Muscle of back (tissue), 3 donors: ENCODE measurements at regions not wholly inside any gene's neighbourhood (a gene's known extent, or its start where the extent isn't known, plus 50 kb on each side); places are given as distances from the start of the nearest gene placed in this dataset.
A peak's percentile ranks its signal among the peaks of the same experiment; 100 is the strongest.
"Not testable (repeated sequence)": the region's sequence is repeated elsewhere in the genome, so short reads cannot be mapped to it uniquely, and the experiment has no call there.

Experiments
- DNase-seq, 3 donors: peaks; one replicate each; pipeline versions ENCODE4 v3.0.0 to v3.0.0-alpha.2; 2013

DNA sequence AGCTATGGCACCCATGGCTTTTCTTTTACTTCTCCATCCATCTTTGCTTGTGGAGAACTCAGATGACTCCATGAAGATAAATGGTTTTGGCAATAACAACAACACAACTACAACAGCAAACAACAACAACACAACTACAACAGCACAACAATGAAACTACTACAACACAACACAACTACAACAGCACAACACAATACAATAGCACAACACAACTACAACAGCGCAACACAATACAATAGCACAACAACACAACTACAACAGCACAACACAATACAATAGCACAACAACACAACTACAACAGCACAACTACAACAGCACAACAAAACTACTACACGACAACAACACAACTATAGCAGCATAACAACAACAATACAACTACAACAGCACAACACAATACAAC is 569.4 kb downstream of the TOX3 start:
- not testable (repeated sequence) for DNase-seq

- no peak for DNase-seq
Observed at GRCh38 chr16:51971184-51971583, 575.8 kb downstream of the TOX3 start.

DNA sequence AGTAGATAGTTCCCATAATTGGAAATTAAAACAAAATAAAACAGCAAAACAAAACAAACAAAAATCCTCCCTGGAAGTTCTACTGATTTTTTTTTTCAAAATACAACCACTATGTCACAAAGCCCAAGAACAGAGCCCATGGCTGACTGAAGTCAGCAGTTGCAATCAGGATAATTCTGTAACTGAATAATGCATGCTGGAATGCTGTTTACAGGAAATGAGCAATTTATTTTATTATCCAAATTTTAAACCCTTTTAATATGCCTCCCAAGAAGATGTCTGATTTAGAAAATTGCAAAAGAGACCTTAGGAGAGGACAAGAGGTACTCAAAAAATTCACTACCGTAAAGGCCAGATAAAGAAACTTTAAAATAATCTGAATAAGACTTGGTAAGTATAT is 578.2 kb downstream of the TOX3 start:
- no peak for DNase-seq

GRCh38 chr16:51967646-51968045 is 579.3 kb downstream of the TOX3 start:
- no peak for DNase-seq

DNA sequence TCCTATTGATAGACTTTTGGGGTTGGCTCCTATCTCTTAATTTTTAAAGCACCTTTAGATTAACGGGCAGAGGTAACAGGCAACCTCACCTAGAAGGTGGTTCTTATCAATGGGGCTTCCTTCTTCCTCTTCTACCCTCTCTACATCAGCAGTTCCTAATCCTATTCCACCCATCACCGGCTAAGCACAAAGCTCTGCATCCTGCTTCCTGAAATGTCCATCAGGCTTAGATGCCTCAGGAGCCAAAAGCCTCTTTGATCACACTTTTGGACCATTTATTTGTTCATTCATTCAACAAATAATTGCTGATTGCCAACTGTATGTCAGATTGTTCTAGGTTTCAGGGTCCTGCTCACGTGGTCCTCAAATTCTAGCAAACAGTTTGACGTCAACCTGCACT is 586.0 kb downstream of the TOX3 start:
- DNase-seq = no peak

DNA sequence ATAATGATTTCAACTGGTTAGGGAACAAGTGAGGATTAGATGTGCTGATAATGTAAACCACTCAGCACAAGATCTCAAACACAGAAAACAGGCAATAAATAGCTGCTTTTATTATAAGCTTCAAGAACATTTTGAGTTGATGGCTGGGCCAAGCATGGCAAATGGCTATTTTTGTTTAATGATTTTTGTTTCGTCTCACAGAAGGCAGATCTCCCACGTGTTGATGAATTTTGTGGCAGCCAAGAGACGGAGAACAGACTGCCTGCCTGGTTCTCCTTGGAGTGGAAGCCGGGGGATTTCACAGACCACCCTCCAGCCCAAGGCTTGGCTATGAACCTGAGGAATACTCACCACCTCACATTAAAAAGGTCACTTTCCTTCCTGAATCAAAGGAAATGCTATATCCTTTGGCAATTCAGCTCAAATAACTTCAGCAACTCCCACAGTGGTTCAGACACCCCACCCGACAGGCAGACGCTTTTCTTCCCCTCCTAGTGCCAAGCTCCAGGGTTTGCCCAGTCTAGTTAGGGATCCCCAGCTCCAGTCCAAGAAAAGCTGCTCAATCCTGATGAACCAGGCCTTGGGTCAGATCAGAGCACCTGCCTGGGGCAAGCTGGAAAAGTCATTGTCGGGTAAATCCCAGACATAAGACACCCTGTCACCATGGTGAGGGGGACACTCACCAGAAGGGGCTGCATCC is 593.5 kb downstream of the TOX3 start:
- DNase-seq = no peak

- DNase-seq = no peak
Observed at GRCh38 chr16:51952500-51952899, 594.4 kb downstream of the TOX3 start.

DNA sequence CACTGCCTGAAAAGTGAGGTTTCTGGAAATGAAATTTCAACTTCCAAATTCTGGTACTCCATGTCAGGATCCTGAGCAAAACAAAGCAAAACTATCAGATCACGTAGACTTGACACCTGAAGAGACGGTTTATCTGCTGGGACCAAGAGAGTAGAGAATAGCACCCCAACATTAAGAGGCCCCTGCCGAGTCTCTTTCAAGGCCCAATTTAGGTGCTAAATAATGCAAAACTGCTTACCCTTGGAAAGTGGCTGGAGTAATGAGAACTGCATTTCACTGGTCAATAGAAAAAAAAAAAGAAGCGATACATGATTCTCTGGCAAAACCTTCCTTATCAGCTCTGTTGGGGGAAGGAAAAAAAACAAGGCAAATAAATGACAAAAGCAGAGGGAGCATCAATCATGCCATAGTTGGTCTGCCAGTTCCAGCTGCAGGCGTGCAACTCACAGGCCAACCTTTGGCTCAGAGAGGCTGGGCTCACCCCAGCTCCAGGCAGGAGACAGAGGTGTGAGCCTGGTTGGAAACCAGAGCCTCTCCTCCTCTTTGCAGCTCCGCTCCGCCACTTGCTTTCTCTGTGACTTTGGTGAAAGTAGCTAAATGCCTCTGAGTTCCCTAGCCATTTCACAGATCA is 595.2 kb downstream of the TOX3 start:
- no peak for DNase-seq

GRCh38 chr16:51950118-51950780 is 596.7 kb downstream of the TOX3 start:
- no peak for DNase-seq

DNA sequence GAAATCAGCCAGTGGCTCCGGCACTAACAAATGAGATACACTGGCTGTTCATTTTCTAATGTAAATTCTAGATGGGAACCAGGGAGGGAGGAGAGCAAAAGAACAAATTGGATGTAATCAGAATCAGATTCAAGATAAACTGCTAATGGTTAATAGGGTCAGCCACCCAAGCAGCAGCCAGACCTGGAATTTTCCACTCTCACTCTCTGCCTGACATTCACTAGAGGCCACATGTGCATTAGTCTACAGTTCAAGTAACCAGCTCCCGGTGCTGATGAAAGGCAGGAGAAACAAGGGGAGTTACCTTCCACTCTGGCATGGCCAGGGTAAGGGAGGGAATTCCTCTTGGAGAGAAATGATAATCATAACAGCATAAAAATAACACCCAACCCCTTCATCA is 597.7 kb downstream of the TOX3 start:
- no peak for DNase-seq

GRCh38 chr16:51941412-51941811 is 605.5 kb downstream of the TOX3 start:
- no peak for DNase-seq

DNA sequence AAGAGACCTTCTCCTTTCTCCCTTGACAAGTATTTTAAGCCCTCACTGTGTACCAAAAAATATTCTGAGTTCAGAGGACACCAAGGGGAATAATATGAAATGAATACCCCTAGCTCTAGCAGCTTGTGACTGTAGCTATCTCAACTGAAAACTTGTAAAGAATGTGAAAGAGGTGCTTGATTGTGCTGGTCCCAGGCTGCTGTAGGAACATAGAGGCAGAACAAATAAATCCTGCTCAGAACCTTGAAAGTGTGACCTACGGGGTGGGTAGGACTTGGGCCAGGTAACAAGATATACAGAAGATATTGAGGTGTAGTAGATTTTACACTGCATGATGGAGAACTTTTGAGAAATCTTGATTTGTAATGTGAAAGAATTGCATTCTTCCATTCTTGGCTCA is 606.8 kb downstream of the TOX3 start:
- no peak for DNase-seq

- DNase-seq = peak in 1 of 3 donors; percentile 4
Observed at GRCh38 chr16:51939378-51939871, 607.5 kb downstream of the TOX3 start.

GRCh38 chr16:51938861-51939260 is 608.1 kb downstream of the TOX3 start:
- peak in 1 of 3 donors; percentile 6 for DNase-seq

DNA sequence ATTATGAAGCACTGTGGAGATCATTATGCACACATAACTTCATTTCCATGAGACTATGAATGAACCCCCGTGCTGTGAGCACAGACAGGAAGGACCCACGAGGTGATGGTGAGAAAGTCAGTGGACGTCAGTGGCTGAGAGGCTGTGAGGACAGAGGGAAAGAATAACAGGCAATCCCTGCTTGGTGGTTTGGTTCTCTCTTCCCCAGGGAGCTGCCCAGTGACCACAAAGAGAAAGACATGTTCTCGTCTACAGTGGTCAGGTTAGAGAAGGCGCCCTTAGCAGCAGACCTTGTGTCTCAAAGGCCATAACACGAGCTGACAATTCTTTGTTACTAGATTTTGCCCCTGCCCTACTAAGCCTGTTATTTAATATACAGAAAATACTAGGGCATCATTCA is 609.2 kb downstream of the TOX3 start:
- DNase-seq = no peak

GRCh38 chr16:51936846-51937245 is 610.1 kb downstream of the TOX3 start:
- no peak for DNase-seq

GRCh38 chr16:51932317-51932716 is 614.6 kb downstream of the TOX3 start:
- no peak for DNase-seq

DNA sequence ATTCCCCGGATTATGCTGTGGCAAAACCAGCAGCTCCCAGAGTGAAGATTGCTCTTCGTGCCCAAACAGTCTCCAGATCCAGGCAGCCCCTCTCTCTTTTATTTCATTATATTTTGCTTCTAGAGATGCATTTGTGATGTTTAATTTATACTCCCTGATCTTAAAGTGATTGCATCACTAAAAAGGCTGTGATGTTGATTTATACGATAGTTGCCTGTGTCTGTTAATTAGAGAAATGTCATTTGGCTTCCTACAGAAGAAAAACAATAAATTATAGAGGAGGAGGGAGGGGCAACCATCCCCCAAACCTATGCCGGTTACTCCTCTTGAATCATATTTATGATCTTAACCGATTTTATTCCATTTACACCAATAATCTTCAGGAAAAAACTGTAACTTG is 615.3 kb downstream of the TOX3 start:
- DNase-seq = no peak

DNA sequence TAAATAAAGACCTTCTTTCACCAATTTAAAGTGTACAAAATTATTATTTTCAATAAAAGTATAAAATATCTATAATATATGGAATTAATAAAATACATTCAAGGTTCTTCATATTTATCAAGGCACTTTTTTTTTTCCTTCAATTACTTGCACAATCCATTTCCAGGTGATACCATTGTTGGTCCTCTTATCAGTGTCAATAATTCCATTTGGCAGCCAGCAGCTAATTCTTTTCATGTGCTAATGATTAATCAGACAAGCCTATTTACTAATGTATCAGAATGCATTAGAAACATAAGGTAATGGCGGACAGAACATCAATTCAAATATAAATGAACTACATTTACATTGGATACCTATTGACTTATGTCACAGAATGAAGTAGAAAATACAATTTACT is 622.2 kb downstream of the TOX3 start:
- DNase-seq = no peak

DNA sequence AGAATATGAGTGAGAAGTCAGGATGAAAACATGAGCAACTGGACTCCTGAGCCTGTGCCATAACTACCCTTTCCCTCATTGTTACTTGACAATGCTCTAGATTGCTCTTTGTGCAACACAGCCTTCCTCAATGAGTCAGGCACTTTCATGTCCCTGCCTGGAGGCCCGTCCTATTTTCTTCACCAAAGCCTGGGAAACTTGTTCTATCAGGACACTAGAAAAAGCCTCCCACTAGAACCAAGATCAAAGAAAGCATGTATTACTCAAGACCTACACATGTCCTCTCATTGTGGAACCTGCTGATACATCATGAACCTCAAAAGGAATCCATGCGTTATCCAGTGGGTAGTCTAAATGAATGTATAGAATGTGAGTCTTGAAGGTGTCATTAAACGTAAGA is 624.5 kb downstream of the TOX3 start:
- DNase-seq = no peak

DNA sequence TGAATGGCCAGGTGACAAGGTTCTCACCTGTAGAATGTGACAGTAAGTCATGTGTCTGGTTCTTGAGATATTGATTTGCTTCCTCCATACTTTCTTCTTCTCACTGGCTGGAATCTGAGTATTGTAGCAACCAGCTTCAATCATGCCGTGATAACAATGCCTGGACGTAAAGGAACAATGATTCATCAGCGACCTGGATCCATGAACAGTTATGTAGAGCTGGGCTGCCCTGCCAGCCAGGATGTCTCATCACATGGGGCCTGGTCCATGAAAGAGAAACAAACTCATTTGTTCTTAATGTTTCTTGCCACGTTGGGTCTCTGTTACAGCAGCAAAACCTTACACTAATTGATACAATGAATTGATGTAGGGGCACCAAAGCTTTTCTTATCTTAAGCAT is 627.2 kb downstream of the TOX3 start:
- DNase-seq = no peak

DNA sequence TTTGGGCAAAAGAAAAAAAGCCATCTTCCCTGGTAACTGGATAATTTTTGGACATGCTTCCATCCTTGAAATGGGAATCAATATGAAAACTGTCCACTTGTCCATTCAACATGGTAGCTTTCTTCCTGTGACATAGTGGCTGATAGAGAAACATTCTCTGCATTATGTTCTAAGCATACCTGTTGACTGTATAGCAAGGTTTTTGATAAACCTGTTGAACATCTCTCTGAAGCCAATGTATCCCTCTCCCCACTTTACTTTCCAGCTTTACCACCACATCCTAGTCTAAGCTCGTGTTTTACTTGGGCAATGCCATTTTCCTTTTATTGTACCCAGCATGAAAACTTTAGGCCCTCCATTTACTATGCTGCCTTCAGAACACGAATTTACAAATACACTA is 630.1 kb downstream of the TOX3 start:
- DNase-seq = no peak

DNA sequence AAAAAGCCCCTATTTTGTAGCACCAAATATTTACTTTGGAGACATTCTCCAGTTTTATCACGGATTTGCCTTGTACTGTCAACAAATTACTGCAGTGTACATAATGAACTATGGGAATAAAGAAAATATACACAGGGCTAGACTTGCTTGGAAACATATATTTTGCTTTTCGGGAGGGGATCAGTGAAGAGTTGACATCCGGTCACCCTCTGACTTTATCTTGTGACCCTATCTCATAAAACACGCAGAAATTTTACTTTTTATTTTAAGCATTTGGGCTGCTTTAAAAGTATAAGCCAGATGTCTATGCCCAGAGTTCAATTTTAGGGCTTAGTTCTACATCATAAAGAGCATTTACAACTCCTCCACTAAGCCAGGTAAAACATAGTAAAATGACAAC is 630.7 kb downstream of the TOX3 start:
- DNase-seq = no peak
